Neural progenitor cell (in vitro differentiated cells): ENCODE measurements at regions not wholly inside any gene's neighbourhood (a gene's known extent, or its start where the extent isn't known, plus 50 kb on each side); places are given as distances from the start of the nearest gene placed in this dataset.
"Not testable (repeated sequence)": the region's sequence is repeated elsewhere in the genome, so short reads cannot be mapped to it uniquely, and the experiment has no call there.

Experiments
- DNase-seq: peaks from one replicate; pipeline ENCODE4 v3.0.0-alpha.2; 2016; ENCODE audit warnings: low spot score
- H2AFZ ChIP-seq: fragments of 200-600 bp; sonication (generic); replicated peaks from 2 replicates; pipeline ENCODE4 v1.6.1; 2016; ENCODE audit warnings: antibody characterized with exemption
- H3F3A ChIP-seq: fragments of 200-600 bp; sonication (generic); 2 replicates; pipeline ENCODE4 v1.6.1; 2016; ENCODE audit warnings: antibody characterized with exemption, low read depth
- H3K27ac ChIP-seq: fragments of 200-600 bp; sonication (generic); 2 replicates; pipeline ENCODE4 v1.5.1; 2016; ENCODE audit warnings: mild to moderate bottlenecking
- H3K27me3 ChIP-seq: fragments of 200-600 bp; sonication (generic); 2 replicates; pipeline ENCODE4 v1.6.1; 2016; ENCODE audit warnings: mild to moderate bottlenecking, moderate library complexity
- H3K36me3 ChIP-seq: fragments of 200-600 bp; sonication (generic); 2 replicates; pipeline ENCODE4 v1.5.1; 2016
- H3K4me1 ChIP-seq: fragments of 200-600 bp; sonication (generic); 2 replicates; pipeline ENCODE4 v1.6.1; 2016; ENCODE audit warnings: mixed run types
- H3K4me2 ChIP-seq: fragments of 200-600 bp; sonication (generic); 2 replicates; pipeline ENCODE4 v1.6.1; 2016
- H3K4me3 ChIP-seq: fragments of 200-600 bp; sonication (generic); 2 replicates; pipeline ENCODE4 v1.5.1; 2016
- H3K79me2 ChIP-seq: fragments of 200-600 bp; sonication (generic); 2 replicates; pipeline ENCODE4 v1.6.1; 2016; ENCODE audit warnings: low read depth
- H3K9ac ChIP-seq: fragments of 200-600 bp; sonication (generic); 2 replicates; pipeline ENCODE4 v1.6.1; 2016
- H3K9me3 ChIP-seq: fragments of 200-600 bp; sonication (generic); 2 replicates; pipeline ENCODE4 v1.5.1; 2016; ENCODE audit warnings: low read depth
- H4K20me1 ChIP-seq: fragments of 200-600 bp; sonication (generic); 2 replicates; pipeline ENCODE4 v1.6.1; 2016; ENCODE audit warnings: low read depth
- H3K27ac Mint-ChIP-seq: 3 replicates; pipeline ENCODE4 v1.8.0; 2021; ENCODE audit warnings: mixed read lengths
- H3K27me3 Mint-ChIP-seq: 2 replicates; pipeline ENCODE4 v1.8.0; 2022; ENCODE audit warnings: low read depth, mild to moderate bottlenecking, inconsistent platforms, moderate library complexity, mixed read lengths; ENCODE audit not compliant: insufficient read depth
- H3K36me3 Mint-ChIP-seq: 3 replicates; pipeline ENCODE4 v1.8.0; 2021; ENCODE audit warnings: mixed read lengths
- H3K4me1 Mint-ChIP-seq: 3 replicates; pipeline ENCODE4 v1.8.0; 2021; ENCODE audit warnings: mixed read lengths
- H3K4me3 Mint-ChIP-seq: 3 replicates; pipeline ENCODE4 v1.8.0; 2021; ENCODE audit warnings: mild to moderate bottlenecking, moderate library complexity, mixed read lengths
- H3K9me3 Mint-ChIP-seq: 3 replicates; pipeline ENCODE4 v1.8.0; 2020; ENCODE audit warnings: mixed read lengths

GRCh38 chr2:87672404-87672803 lies 75.5 kb upstream of the PLGLB2 start:
- H3K9me3 Mint-ChIP-seq, H3F3A ChIP-seq, DNase-seq, H3K27me3 ChIP-seq, H3K9me3 ChIP-seq, H3K79me2 ChIP-seq, H3K27ac ChIP-seq, H3K27me3 Mint-ChIP-seq, H3K4me3 Mint-ChIP-seq, H3K27ac Mint-ChIP-seq, H3K4me2 ChIP-seq, H3K9ac ChIP-seq, H2AFZ ChIP-seq, H3K4me1 ChIP-seq, H3K36me3 Mint-ChIP-seq, H3K4me1 Mint-ChIP-seq, H4K20me1 ChIP-seq, H3K4me3 ChIP-seq, H3K36me3 ChIP-seq: not testable (repeated sequence)

- H3F3A ChIP-seq, H3K27me3 ChIP-seq, H3K9ac ChIP-seq, H3K36me3 Mint-ChIP-seq, H3K9me3 ChIP-seq, H3K27ac Mint-ChIP-seq, H3K4me1 ChIP-seq, H3K27me3 Mint-ChIP-seq, H3K4me3 Mint-ChIP-seq, H3K4me2 ChIP-seq, H3K79me2 ChIP-seq, H3K36me3 ChIP-seq, H3K27ac ChIP-seq, H3K9me3 Mint-ChIP-seq, DNase-seq, H4K20me1 ChIP-seq, H2AFZ ChIP-seq, H3K4me1 Mint-ChIP-seq, H3K4me3 ChIP-seq: not testable (repeated sequence)
Measured at GRCh38 chr2:87674729-87675128, 73.2 kb upstream of the PLGLB2 start.

GRCh38 chr2:87675487-87675886 lies 72.4 kb upstream of the PLGLB2 start:
- not testable (repeated sequence) for H3K27ac ChIP-seq, H3F3A ChIP-seq, H3K79me2 ChIP-seq, H3K36me3 ChIP-seq, H3K9me3 Mint-ChIP-seq, H3K27me3 Mint-ChIP-seq, H3K9me3 ChIP-seq, H3K4me1 Mint-ChIP-seq, H3K36me3 Mint-ChIP-seq, H3K9ac ChIP-seq, H3K4me3 ChIP-seq, H2AFZ ChIP-seq, H3K4me2 ChIP-seq, DNase-seq, H3K27ac Mint-ChIP-seq, H3K27me3 ChIP-seq, H3K4me1 ChIP-seq, H3K4me3 Mint-ChIP-seq, H4K20me1 ChIP-seq

- not testable (repeated sequence) for H3K36me3 ChIP-seq, H3K4me2 ChIP-seq, H3K4me3 ChIP-seq, DNase-seq, H3K9ac ChIP-seq, H3K79me2 ChIP-seq, H4K20me1 ChIP-seq, H3K27me3 Mint-ChIP-seq, H3K4me3 Mint-ChIP-seq, H3K27ac Mint-ChIP-seq, H3K27ac ChIP-seq, H3K36me3 Mint-ChIP-seq, H3K9me3 ChIP-seq, H3K9me3 Mint-ChIP-seq, H3F3A ChIP-seq, H2AFZ ChIP-seq, H3K27me3 ChIP-seq, H3K4me1 ChIP-seq, H3K4me1 Mint-ChIP-seq
Measured at GRCh38 chr2:87677421-87677923, 70.4 kb upstream of the PLGLB2 start.

- H4K20me1 ChIP-seq, H3K4me2 ChIP-seq, H3K27ac Mint-ChIP-seq, H3K4me3 Mint-ChIP-seq, H3K4me3 ChIP-seq, H3K27me3 Mint-ChIP-seq, H3K79me2 ChIP-seq, H3K9me3 ChIP-seq, H3K4me1 Mint-ChIP-seq, H3K4me1 ChIP-seq, H3K27ac ChIP-seq, H3K36me3 Mint-ChIP-seq, H2AFZ ChIP-seq, H3K9me3 Mint-ChIP-seq, H3K36me3 ChIP-seq, H3F3A ChIP-seq, H3K9ac ChIP-seq, DNase-seq, H3K27me3 ChIP-seq: not testable (repeated sequence)
Measured at GRCh38 chr2:87678742-87679173, 69.1 kb upstream of the PLGLB2 start.

- H3K36me3 Mint-ChIP-seq: not testable (repeated sequence)
Measured at GRCh38 chr2:87679950-87680349, 67.9 kb upstream of the PLGLB2 start.

GRCh38 chr2:87680691-87681090 lies 67.2 kb upstream of the PLGLB2 start:
- not testable (repeated sequence) for H3K27me3 Mint-ChIP-seq, H3K27ac ChIP-seq, H3K4me3 ChIP-seq, H3K9me3 ChIP-seq, H3K36me3 Mint-ChIP-seq, H3K36me3 ChIP-seq, H4K20me1 ChIP-seq, H3K4me3 Mint-ChIP-seq, H3K4me1 ChIP-seq, DNase-seq, H3K79me2 ChIP-seq, H3F3A ChIP-seq, H3K9ac ChIP-seq, H3K4me1 Mint-ChIP-seq, H2AFZ ChIP-seq, H3K9me3 Mint-ChIP-seq, H3K4me2 ChIP-seq, H3K27me3 ChIP-seq, H3K27ac Mint-ChIP-seq

More at GRCh38 chr2:87679950-87680349, 67.9 kb upstream of the PLGLB2 start:
- H3K9me3 Mint-ChIP-seq, H3K4me3 Mint-ChIP-seq, DNase-seq, H3K4me1 Mint-ChIP-seq, H3K9me3 ChIP-seq, H3F3A ChIP-seq, H3K36me3 ChIP-seq, H3K27me3 Mint-ChIP-seq, H3K79me2 ChIP-seq, H3K4me3 ChIP-seq, H3K27ac Mint-ChIP-seq, H3K9ac ChIP-seq, H2AFZ ChIP-seq, H3K27me3 ChIP-seq, H4K20me1 ChIP-seq, H3K4me2 ChIP-seq, H3K27ac ChIP-seq, H3K4me1 ChIP-seq: not testable (repeated sequence)

GRCh38 chr2:87683451-87683850 lies 64.4 kb upstream of the PLGLB2 start:
- not testable (repeated sequence) for H3K4me3 ChIP-seq, H3K27me3 Mint-ChIP-seq, H3F3A ChIP-seq, H3K4me1 ChIP-seq, H3K79me2 ChIP-seq, H3K4me1 Mint-ChIP-seq, H4K20me1 ChIP-seq, H3K27ac ChIP-seq, H3K36me3 ChIP-seq, H3K9me3 Mint-ChIP-seq, H3K9ac ChIP-seq, DNase-seq, H3K4me3 Mint-ChIP-seq, H3K27ac Mint-ChIP-seq, H3K36me3 Mint-ChIP-seq, H3K9me3 ChIP-seq, H3K27me3 ChIP-seq, H3K4me2 ChIP-seq, H2AFZ ChIP-seq
